Naive thymus-derived CD4-positive, alpha-beta T cell (primary cell): ENCODE measurements at regions not wholly inside any gene's neighbourhood (a gene's known extent, or its start where the extent isn't known, plus 50 kb on each side); places are given as distances from the start of the nearest gene placed in this dataset.

ENCODE experiments used
- ATAC-seq: fragments of 150-1000 bp; cut with Tn5 transposase; 2 replicates; pipeline ENCODE4 v1.10.0; 2021; ENCODE audit warnings: mild to moderate bottlenecking, moderate library complexity
- CTCF ChIA-PET: fragments of 350-600 bp; sonication (Branson Sonifier 250); formaldehyde crosslinking; loops from one replicate; lab custom pipeline; 2021; ENCODE audit warnings: antibody characterized with exemption; lab: Charles Lee
- POLR2A ChIA-PET: fragments of 350-600 bp; sonication (Branson Sonifier 250); formaldehyde crosslinking; loops from one replicate; lab custom pipeline; 2021; ENCODE audit warnings: antibody characterized with exemption, inconsistent platforms; lab: Charles Lee
- DNase-seq, 9 donors: peaks; one replicate each; pipeline versions ENCODE4 v3.0.0 to v3.0.0-alpha.2; 2020 to 2022; ENCODE audit warnings: mixed read lengths in 1 of 9
- H3K27ac ChIP-seq: one replicate; pipeline ENCODE4 v1.7.0; 2013; ENCODE audit warnings: mild to moderate bottlenecking, low read depth, low read length, moderate library complexity
- H3K27me3 ChIP-seq, 2 donors: one replicate each; pipeline ENCODE4 v1.7.0; 2013; ENCODE audit warnings: low read length in 2 of 2, mild to moderate bottlenecking in 2 of 2, moderate library complexity in 2 of 2; ENCODE audit not compliant: control insufficient read depth in 2 of 2, insufficient read depth in 2 of 2
- H3K36me3 ChIP-seq, 3 experiments: 1 replicate in 2 of 3; 2 replicates in 1 of 3; pipeline ENCODE4 v1.7.0; 2013; ENCODE audit warnings: low read length in 3 of 3, mild to moderate bottlenecking in 3 of 3, moderate library complexity in 1 of 3; ENCODE audit not compliant: insufficient read depth in 3 of 3, control insufficient read depth in 2 of 3
- H3K4me1 ChIP-seq, 2 donors: one replicate each; pipeline ENCODE4 v1.7.0; 2013; ENCODE audit warnings: low read length in 2 of 2, mild to moderate bottlenecking in 2 of 2, moderate library complexity in 1 of 2; ENCODE audit not compliant: control insufficient read depth in 2 of 2, insufficient read depth in 2 of 2
- H3K4me3 ChIP-seq: 2 replicates; pipeline ENCODE4 v1.7.0; 2013; ENCODE audit warnings: mild to moderate bottlenecking, low read length
- H3K9me3 ChIP-seq, 3 experiments: 1 replicate in 2 of 3; 2 replicates in 1 of 3; pipeline ENCODE4 v1.7.0; 2013; ENCODE audit warnings: low read length in 3 of 3; ENCODE audit not compliant: control insufficient read depth in 2 of 3
- H3K27ac Mint-ChIP-seq, 9 donors: one replicate each; pipeline ENCODE4 v1.8.0; 2020 to 2022; ENCODE audit warnings: mixed read lengths in 9 of 9, mild to moderate bottlenecking in 8 of 9, moderate library complexity in 5 of 9, inconsistent platforms in 2 of 9
- H3K27me3 Mint-ChIP-seq, 5 donors: one replicate each; pipeline ENCODE4 v1.8.0; 2021 to 2022; ENCODE audit warnings: mixed read lengths in 5 of 5, mild to moderate bottlenecking in 1 of 5
- H3K36me3 Mint-ChIP-seq, 5 donors: one replicate each; pipeline ENCODE4 v1.8.0; 2020 to 2022; ENCODE audit warnings: mixed read lengths in 5 of 5, mild to moderate bottlenecking in 3 of 5, inconsistent platforms in 1 of 5
- H3K4me1 Mint-ChIP-seq, 7 donors: one replicate each; pipeline ENCODE4 v1.8.0; 2020 to 2022; ENCODE audit warnings: mixed read lengths in 7 of 7, mild to moderate bottlenecking in 3 of 7, inconsistent platforms in 1 of 7
- H3K4me3 Mint-ChIP-seq, 10 donors: one replicate each; pipeline ENCODE4 v1.8.0; 2020 to 2022; ENCODE audit warnings: mild to moderate bottlenecking in 10 of 10, mixed read lengths in 10 of 10, moderate library complexity in 6 of 10, inconsistent platforms in 2 of 10
- H3K9me3 Mint-ChIP-seq, 11 donors: one replicate each; pipeline ENCODE4 v1.8.0; 2020 to 2022; ENCODE audit warnings: mixed read lengths in 11 of 11, mild to moderate bottlenecking in 4 of 11, inconsistent platforms in 1 of 11, moderate library complexity in 1 of 11
- intact Hi-C, 2 donors: fragments of 100-400 bp; cut with micrococcal nuclease; formaldehyde crosslinking; loops; one replicate each; pipeline ENCODE4 v1.15.1; 2023

GRCh38 chrX:131356725-131357124 is 67.6 kb upstream of the IGSF1 start:
- H3K27ac ChIP-seq: no peak overlapping the region
- no peaks in the 10 kb centered on the region for H3K9me3 Mint-ChIP-seq
- H3K9me3 ChIP-seq: no peaks in the 10 kb centered on the region
- H3K4me1 ChIP-seq: no peaks in the 10 kb centered on the region
- intact Hi-C loops: no loop called here
- ChIA-PET CTCF (no interaction called here), POLR2A (no interaction called here)
- no peaks in the 10 kb centered on the region for H3K27me3 ChIP-seq
- H3K4me3 Mint-ChIP-seq: no peak overlapping the region
- no peaks in the 10 kb centered on the region for H3K36me3 ChIP-seq
- peaks cover 0 to 11% (median 0%) of the 10 kb centered on the region in 5 donors for H3K27me3 Mint-ChIP-seq
- no peak overlapping the region for H3K27ac Mint-ChIP-seq
- H3K4me1 Mint-ChIP-seq: no peaks in the 10 kb centered on the region
- ATAC-seq: no peak
- no peak for DNase-seq
- H3K4me3 ChIP-seq: no peak overlapping the region
- no peaks in the 10 kb centered on the region for H3K36me3 Mint-ChIP-seq

DNA sequence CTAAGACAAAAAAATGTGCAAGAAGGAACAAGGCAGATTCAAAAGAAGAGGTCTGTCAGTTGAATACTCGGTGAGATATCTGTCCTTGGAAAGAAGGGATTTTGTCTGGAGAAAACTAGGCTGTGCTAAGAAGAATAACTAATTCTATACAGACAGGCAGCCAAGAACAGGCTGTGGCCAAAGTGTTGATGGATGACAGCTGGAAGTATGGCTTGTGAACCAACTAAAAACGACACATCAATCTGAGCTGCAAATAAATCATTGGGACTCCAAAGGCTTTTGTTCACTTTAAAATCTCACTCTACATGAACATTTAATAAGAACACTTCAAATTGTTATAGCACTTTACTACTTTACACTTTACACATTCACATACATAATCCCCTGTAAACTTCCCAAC is 70.5 kb upstream of the IGSF1 start:
- H3K4me3 ChIP-seq: no peak overlapping the region
- intact Hi-C loops: no loop called here
- H3K9me3 Mint-ChIP-seq: no peaks in the 10 kb centered on the region
- no peak overlapping the region for H3K4me3 Mint-ChIP-seq
- ATAC-seq (no peak), DNase-seq (no peak)
- POLR2A ChIA-PET: no interaction called here
- H3K36me3 Mint-ChIP-seq: no peaks in the 10 kb centered on the region
- no peaks in the 10 kb centered on the region for H3K27me3 ChIP-seq
- no peak overlapping the region for H3K27ac Mint-ChIP-seq
- CTCF ChIA-PET: no interaction called here
- peaks cover 0 to 11% (median 0%) of the 10 kb centered on the region in 5 donors for H3K27me3 Mint-ChIP-seq
- H3K9me3 ChIP-seq: no peaks in the 10 kb centered on the region
- no peaks in the 10 kb centered on the region for H3K36me3 ChIP-seq
- H3K4me1 Mint-ChIP-seq: no peaks in the 10 kb centered on the region
- no peak overlapping the region for H3K27ac ChIP-seq
- no peaks in the 10 kb centered on the region for H3K4me1 ChIP-seq

DNA sequence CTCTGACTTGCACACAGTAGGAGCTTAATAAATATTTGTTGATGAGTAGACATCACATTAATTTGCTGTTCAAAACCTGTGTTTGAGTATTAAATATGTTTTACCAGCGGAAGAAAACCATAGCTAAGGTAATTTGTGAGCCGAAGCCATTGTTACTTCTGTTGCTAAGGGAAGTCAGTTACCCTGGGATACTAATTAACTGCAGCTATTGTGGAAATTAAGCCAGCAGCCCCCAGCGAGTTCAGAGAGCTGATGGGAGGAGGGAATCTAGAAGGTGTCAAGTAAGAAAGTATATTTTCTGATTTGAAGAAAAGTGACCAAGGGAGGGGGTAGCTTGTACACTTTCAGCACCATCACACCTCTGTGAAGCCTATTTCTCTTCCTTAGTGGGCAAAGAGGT is 76.7 kb upstream of the IGSF1 start:
- no peaks in the 10 kb centered on the region for H3K27me3 ChIP-seq
- no peaks in the 10 kb centered on the region for H3K36me3 ChIP-seq
- Mint-ChIP-seq H3K27me3 (peaks cover 0 to 7% (median 0%) of the 10 kb centered on the region in 5 donors), H3K4me3 (no peak overlapping the region), H3K9me3 (peaks cover 0 to 2% (median 0%) of the 10 kb centered on the region in 11 donors), H3K27ac (no peak overlapping the region), H3K36me3 (no peaks in the 10 kb centered on the region), H3K4me1 (no peaks in the 10 kb centered on the region)
- H3K4me1 ChIP-seq: no peaks in the 10 kb centered on the region
- no peak overlapping the region for H3K27ac ChIP-seq
- no peak overlapping the region for H3K4me3 ChIP-seq
- ChIA-PET CTCF (no interaction called here), POLR2A (no interaction called here)
- ATAC-seq: no peak
- DNase-seq: no peak
- intact Hi-C loops: no loop called here
- H3K9me3 ChIP-seq: no peaks in the 10 kb centered on the region

- no peaks in the 10 kb centered on the region for H3K4me1 Mint-ChIP-seq
- H3K27ac ChIP-seq: no peak overlapping the region
- no peaks in the 10 kb centered on the region for H3K9me3 ChIP-seq
- POLR2A ChIA-PET: no interaction called here
- CTCF ChIA-PET: no interaction called here
- no peak for ATAC-seq
- H3K27me3 Mint-ChIP-seq: peaks cover 0 to 7% (median 0%) of the 10 kb centered on the region in 5 donors
- no peak for DNase-seq
- no peaks in the 10 kb centered on the region for H3K4me1 ChIP-seq
- no peak overlapping the region for H3K27ac Mint-ChIP-seq
- no peaks in the 10 kb centered on the region for H3K36me3 Mint-ChIP-seq
- peaks cover 0 to 2% (median 0%) of the 10 kb centered on the region in 11 donors for H3K9me3 Mint-ChIP-seq
- H3K27me3 ChIP-seq: no peaks in the 10 kb centered on the region
- no peaks in the 10 kb centered on the region for H3K36me3 ChIP-seq
- H3K4me3 ChIP-seq: no peak overlapping the region
- intact Hi-C loops: no loop called here
- no peak overlapping the region for H3K4me3 Mint-ChIP-seq
These were observed 77.3 kb upstream of the IGSF1 start for GRCh38 chrX:131366407-131366806.

DNA sequence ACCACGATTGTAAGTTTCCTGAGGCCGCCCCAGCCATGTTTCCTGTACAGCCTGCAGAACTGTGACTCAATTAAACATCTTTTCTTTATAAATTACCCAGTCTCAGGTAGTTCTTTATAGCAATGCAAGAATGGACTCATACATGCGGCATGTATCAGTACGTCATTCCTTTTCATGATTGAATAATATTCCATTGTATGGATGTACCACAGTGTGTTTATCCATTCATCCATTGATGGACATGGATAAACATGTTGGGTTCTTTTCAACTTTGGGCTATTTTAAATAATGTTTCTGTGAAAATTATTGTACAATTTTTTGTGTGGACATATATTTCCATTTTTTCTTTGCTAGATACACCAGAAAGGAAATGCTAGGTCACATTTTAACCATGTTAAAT is 99.2 kb upstream of the IGSF1 start:
- POLR2A ChIA-PET: no interaction called here
- H3K36me3 ChIP-seq: no peaks in the 10 kb centered on the region
- Mint-ChIP-seq H3K27me3 (peaks cover 0 to 8% (median 0%) of the 10 kb centered on the region in 5 donors), H3K27ac (no peak overlapping the region), H3K36me3 (no peaks in the 10 kb centered on the region), H3K9me3 (peaks cover 0 to 36% (median 3%) of the 10 kb centered on the region in 11 donors), H3K4me3 (no peak overlapping the region), H3K4me1 (no peaks in the 10 kb centered on the region)
- no peaks in the 10 kb centered on the region for H3K4me1 ChIP-seq
- ATAC-seq (no peak), DNase-seq (no peak)
- CTCF ChIA-PET: no interaction called here
- H3K4me3 ChIP-seq: no peak overlapping the region
- no peak overlapping the region for H3K27ac ChIP-seq
- intact Hi-C loops: no loop called here
- no peaks in the 10 kb centered on the region for H3K9me3 ChIP-seq
- no peaks in the 10 kb centered on the region for H3K27me3 ChIP-seq

GRCh38 chrX:131392666-131393065 is 103.6 kb upstream of the IGSF1 start:
- no peaks in the 10 kb centered on the region for H3K9me3 ChIP-seq
- Mint-ChIP-seq H3K4me1 (no peaks in the 10 kb centered on the region), H3K4me3 (no peak overlapping the region), H3K27me3 (peaks cover 0 to 8% (median 0%) of the 10 kb centered on the region in 5 donors), H3K9me3 (peaks cover 0 to 23% (median 3%) of the 10 kb centered on the region in 11 donors), H3K36me3 (no peaks in the 10 kb centered on the region), H3K27ac (no peak overlapping the region)
- no peaks in the 10 kb centered on the region for H3K36me3 ChIP-seq
- intact Hi-C loops: no loop called here
- H3K27me3 ChIP-seq: no peaks in the 10 kb centered on the region
- H3K4me1 ChIP-seq: no peaks in the 10 kb centered on the region
- DNase-seq: no peak
- ChIA-PET CTCF (no interaction called here), POLR2A (no interaction called here)
- H3K27ac ChIP-seq: no peak overlapping the region
- no peak for ATAC-seq
- no peak overlapping the region for H3K4me3 ChIP-seq

DNA sequence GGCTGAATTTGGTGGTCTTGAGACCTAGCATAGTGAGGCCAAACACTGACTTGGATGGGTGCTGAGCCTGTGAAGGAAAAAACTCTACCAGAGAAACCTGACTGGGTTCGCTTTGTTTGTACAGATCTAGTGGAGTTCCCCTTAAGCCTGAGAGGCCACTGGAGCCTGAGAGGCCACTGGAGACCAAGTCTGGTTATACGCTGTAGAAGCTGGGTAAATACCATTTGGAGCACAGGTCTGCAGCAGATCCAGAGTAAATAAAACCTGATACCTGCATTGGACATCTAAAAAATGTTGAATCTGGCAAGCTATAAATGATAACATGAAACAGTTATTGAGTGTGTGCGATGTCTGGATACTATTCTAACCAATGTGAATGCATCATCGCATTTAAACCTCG is 104.3 kb upstream of the IGSF1 start:
- Mint-ChIP-seq H3K9me3 (peaks cover 0 to 16% (median under 1%) of the 10 kb centered on the region in 11 donors), H3K4me1 (no peaks in the 10 kb centered on the region), H3K27me3 (peaks cover 0 to 8% (median 4%) of the 10 kb centered on the region in 5 donors), H3K27ac (no peak overlapping the region), H3K4me3 (no peak overlapping the region), H3K36me3 (no peaks in the 10 kb centered on the region)
- Histone ChIP-seq H3K36me3 (no peaks in the 10 kb centered on the region), H3K4me1 (no peaks in the 10 kb centered on the region), H3K27ac (no peak overlapping the region), H3K4me3 (no peak overlapping the region), H3K9me3 (no peaks in the 10 kb centered on the region), H3K27me3 (no peaks in the 10 kb centered on the region)
- no peak for DNase-seq
- no peak for ATAC-seq
- ChIA-PET POLR2A (no interaction called here), CTCF (no interaction called here)
- intact Hi-C loops: no loop called here
